Keratinocyte (primary cell): ENCODE measurements at regions not wholly inside any gene's neighbourhood (a gene's known extent, or its start where the extent isn't known, plus 50 kb on each side); places are given as distances from the start of the nearest gene placed in this dataset.

Experiments used
- EZH2 ChIP-seq: IDR thresholded peaks from one replicate; pipeline ENCODE4 v1.6.1; 2012; ENCODE audit warnings: inconsistent platforms, mild to moderate bottlenecking, low read length, moderate library complexity
- TF ChIP-seq, protein P1 (sequence below), 3 experiments: IDR thresholded peaks in 1 of 3; conservative IDR thresholded peaks in 1 of 3; optimal IDR thresholded peaks in 1 of 3; 2 replicates in 2 of 3; 3 replicates in 1 of 3; pipeline versions ENCODE3 to v1.5.1; 2011; ENCODE audit warnings: low read length in 3 of 3, mild to moderate bottlenecking in 3 of 3, moderate library complexity in 2 of 3, control low read depth in 1 of 3, inconsistent platforms in 1 of 3; ENCODE audit not compliant: insufficient read depth in 2 of 3; ENCODE audit errors: extremely low read depth in 1 of 3

DNA sequence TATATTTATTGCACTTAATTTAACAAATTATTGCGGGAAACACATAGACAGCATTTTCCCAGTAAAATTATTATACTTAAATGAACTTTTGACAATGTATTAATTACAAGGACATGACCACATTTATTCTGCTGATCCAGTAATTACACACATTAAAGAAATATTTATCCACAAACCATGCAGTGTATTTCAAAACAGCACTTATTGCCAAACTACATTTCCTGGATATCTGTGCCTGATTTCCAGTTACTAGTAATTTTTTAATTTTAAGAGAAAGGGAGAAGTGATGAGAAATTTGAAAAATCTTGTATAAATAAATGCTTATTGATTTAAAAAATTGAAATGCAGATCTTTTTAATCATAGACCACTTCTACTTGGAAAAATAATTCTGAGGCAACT lies 1458.7 kb upstream of the ACVR2A start:
- TF ChIP-seq, protein P1, sequence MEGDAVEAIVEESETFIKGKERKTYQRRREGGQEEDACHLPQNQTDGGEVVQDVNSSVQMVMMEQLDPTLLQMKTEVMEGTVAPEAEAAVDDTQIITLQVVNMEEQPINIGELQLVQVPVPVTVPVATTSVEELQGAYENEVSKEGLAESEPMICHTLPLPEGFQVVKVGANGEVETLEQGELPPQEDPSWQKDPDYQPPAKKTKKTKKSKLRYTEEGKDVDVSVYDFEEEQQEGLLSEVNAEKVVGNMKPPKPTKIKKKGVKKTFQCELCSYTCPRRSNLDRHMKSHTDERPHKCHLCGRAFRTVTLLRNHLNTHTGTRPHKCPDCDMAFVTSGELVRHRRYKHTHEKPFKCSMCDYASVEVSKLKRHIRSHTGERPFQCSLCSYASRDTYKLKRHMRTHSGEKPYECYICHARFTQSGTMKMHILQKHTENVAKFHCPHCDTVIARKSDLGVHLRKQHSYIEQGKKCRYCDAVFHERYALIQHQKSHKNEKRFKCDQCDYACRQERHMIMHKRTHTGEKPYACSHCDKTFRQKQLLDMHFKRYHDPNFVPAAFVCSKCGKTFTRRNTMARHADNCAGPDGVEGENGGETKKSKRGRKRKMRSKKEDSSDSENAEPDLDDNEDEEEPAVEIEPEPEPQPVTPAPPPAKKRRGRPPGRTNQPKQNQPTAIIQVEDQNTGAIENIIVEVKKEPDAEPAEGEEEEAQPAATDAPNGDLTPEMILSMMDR (optimal IDR thresholded peaks at IDR 0.05 in 1 of 3, IDR thresholded peaks at IDR 0.05 in 1 of 3, conservative IDR thresholded peaks at IDR 0.05 in 1 of 3; ENCODE audit: extremely low read depth in 1 of 3, insufficient read depth in 2 of 3, low read length in 3 of 3), result no peak
- TF ChIP-seq EZH2, result no peak
